HG02943 (cell line): ENCODE measurements at regions not wholly inside any gene's neighbourhood (a gene's known extent, or its start where the extent isn't known, plus 50 kb on each side); places are given as distances from the start of the nearest gene placed in this dataset.
"Not testable (repeated sequence)": the region's sequence is repeated elsewhere in the genome, so short reads cannot be mapped to it uniquely, and the experiment has no call there.

Experiments
- ATAC-seq: cut with Tn5 transposase; IDR thresholded peaks from one replicate; pipeline ENCODE4 v1.9.1; 2021; ENCODE audit warnings: mild to moderate bottlenecking, low read depth, moderate library complexity; ENCODE audit not compliant: unreplicated experiment

DNA sequence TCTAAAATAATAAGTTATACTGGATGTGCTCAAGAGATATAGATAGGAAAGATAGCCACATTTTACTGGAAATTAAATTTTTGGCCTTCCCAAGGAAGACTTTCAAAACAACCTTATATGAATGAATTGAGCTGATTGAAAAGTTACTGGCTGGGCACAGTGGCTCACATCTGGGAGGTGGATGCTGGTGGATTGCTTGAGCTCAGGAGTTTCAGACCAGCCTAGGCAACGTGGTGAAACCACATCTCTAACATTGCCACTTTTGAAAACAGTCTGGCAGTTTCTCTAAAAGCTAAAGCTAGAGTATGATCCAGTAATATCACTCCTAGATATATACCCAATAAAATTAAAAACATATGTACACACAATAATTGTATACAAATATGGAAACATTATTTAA lies 231.4 kb upstream of the POU1F1 start:
- no peak for ATAC-seq

DNA sequence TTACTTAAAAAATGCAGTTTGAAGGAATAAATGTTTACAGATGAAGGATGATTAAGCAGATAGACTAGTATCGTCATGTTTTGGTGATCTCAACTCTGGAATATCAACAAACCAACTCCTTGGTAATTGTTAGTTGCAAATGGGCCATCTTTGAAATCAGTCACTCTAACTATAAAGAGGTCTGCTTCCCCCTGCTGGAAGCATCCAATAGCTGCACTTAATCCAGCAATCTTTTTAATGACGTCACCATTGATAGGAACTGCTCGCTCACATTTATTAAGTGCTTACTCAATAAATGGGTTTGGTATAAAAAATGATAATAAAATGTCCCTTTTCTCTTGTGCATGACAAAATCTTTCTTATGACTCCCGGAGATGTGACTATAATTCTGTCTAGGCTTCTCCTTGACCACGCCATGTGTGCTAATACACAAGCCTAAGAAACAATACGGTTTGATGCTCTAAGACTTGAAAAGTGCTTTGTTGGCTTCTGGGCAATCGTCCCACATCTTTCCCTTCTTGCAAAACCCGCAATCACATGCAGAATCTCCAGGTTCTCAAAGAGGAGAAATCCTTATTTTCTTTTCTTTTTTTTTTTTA lies 227.6 kb upstream of the POU1F1 start:
- ATAC-seq = peak; percentile 77

GRCh38 chr3:87501076-87501475 lies 224.7 kb upstream of the POU1F1 start:
- no peak for ATAC-seq

DNA sequence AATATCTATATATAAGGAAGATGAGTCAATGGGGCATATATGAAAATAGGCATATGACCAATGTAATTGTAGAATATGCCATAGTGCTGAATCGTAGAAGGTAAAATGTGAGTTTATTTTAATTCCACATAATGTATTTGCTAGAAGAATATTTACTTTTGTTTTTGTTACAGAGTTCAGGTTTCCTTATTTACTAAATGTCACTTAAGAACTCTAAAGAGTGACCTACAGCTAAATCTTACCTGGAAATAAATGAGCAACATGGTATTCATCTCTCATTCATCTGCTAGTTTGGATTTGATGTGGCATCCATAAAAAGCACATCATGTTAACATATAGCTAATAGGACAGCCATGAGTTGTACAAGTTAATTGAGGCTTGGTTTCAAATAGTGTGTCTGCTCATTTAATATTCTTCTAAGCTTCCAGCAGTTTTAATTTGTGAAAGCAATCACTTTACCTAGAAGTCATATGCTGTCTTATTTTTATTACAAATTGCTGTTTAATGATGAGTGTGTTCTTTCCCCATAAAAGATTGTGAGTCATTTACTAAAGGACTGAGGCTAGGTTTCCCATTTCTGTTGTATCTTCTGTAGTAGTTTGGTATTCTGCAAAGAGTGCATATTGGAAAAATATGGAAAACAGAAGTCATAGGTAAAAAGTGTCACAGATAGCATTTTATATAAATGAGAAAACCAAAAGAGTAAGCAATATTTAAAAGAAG lies 222.1 kb upstream of the POU1F1 start:
- no peak for ATAC-seq

- ATAC-seq = no peak
Measured at GRCh38 chr3:87495938-87496337, 219.6 kb upstream of the POU1F1 start.

- no peak for ATAC-seq
Measured at GRCh38 chr3:87494264-87494663, 217.9 kb upstream of the POU1F1 start.

GRCh38 chr3:87491843-87492242 lies 215.5 kb upstream of the POU1F1 start:
- ATAC-seq = no peak

DNA sequence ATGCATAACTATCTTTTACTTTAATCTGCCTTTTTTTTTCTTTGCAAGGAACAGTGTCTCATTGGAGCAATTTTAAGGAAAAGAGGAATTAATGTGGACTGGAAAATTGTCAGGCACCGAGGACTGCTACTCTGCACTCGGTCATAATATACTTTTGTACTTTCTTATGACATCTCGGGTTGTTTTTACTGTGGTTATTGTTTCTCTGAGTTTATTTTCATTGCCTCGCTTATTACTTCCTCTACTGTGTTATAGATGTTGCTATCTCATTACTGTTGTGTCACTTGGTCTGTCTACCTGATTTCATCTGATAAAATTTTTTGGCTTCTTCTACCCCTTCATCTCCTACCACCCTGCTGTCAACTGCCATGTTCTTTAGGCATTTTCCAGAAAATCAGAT lies 213.5 kb upstream of the POU1F1 start:
- no peak for ATAC-seq

DNA sequence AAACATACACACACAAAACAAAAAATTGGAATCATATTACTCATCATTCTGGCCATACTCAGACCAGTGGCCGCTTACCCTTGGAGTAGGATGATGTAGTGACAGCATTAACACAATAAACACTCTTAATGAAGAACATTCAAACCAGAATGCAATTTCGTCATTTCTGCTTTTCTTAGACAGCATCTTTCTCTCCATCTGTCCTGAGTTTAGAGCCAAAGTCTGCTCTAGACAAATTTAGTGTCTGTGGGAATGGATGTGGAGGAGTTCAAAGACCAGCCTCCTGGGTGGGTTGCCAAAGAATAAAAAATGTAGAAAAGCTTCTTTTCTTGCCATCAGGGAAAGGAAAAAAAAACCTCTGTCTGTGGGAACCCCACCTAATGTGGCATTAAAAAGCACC lies 212.4 kb upstream of the POU1F1 start:
- ATAC-seq = no peak

GRCh38 chr3:87486635-87487034 lies 210.3 kb upstream of the POU1F1 start:
- not testable (repeated sequence) for ATAC-seq

GRCh38 chr3:87486115-87486514 lies 209.7 kb upstream of the POU1F1 start:
- ATAC-seq = no peak

DNA sequence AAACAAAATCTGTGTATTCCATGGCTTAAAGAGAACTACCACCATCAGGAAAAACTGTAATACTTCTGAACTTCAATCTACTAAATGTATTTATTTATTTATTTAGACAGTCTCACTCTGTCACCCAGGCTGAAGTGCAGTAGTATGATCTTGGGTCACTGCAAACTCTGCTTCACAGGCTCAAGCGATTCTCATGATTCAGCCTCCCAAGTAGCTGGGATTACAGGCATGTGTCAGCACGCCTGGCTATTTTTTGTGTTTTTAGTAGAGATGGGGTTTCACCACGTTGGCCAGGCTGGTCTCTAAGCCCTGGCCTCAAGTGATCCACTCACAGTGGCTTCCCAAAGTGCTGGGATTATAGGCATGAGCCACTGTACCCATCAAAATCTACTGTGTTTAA lies 202.3 kb upstream of the POU1F1 start:
- no peak for ATAC-seq

DNA sequence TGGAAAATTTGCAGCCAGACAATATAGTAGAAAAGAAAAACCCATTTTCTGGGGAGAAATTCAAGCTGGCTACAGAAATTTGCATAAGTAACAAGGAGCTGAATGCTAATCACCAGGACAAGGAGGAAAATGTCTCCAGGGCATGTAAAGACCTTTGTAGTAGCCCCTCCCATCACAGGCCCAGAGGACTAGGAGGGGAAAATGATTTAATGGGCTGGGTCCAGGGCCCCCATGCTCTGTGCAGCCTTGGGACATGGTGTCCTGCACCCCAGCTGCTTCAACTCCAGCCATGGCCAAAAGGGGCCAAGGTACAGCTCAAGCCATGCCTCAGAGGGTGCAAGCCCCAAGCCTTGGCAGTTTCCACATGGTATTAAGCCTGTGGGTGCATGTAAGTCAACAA lies 197.6 kb upstream of the POU1F1 start:
- no peak for ATAC-seq

DNA sequence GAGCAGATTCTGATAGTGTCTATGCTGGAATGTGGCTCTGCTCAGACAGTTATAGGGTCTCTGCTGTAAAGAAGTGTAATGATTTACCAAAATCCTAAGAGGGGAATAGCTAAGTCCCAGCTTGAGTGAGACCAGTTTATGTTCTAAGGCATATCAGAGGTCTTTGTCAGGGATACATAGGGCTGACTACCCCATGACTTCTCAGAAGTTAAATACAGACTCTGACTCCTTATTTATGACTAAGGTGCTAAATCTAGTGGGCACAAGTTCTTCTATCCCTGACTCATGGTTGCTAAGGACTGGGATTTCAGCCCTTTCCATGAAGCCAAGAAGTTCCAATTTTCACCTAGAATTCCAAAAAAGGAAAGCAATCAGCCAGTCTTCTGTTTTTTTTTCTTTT lies 192.6 kb upstream of the POU1F1 start:
- no peak for ATAC-seq

GRCh38 chr3:87468235-87468634 lies 191.9 kb upstream of the POU1F1 start:
- no peak for ATAC-seq

DNA sequence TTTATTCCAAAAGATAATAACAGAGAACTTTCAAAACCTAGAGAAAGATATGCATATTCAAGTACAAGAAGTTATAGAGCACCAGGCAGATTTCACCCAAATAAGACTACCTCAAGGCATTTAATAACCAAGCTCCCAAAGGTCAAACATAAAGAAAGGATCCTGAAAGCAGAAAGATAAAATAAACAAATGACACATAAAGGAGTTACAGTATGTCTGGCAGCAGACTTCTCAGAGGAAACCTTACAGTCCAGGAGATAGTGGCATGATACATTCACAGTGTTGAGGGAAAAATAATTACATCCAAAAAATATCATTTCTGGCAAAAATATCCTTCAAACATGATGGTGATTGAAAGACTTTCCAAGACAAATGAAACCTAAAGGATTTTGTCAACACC lies 185.8 kb upstream of the POU1F1 start:
- ATAC-seq = no peak

- no peak for ATAC-seq
Measured at GRCh38 chr3:87461443-87461842, 185.1 kb upstream of the POU1F1 start.

DNA sequence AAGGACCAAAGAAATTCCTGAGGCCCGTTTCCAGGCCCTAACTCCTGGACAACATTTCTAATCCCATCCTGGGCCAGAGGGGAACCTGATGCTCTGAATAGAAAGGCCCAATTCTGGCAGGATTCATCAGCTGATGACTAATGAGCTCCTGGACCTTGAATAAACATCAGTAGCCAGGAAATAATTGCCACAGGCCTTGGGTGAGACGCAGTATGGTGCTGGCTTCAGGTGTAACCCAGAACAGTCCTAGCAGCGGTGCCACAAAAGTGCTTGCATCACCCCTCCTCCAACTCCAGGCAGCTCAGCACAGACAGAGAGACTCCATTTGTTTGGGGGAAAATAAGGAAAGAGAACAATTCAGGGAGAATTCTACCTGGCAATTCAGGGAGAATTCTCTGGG lies 184.7 kb upstream of the POU1F1 start:
- no peak for ATAC-seq

DNA sequence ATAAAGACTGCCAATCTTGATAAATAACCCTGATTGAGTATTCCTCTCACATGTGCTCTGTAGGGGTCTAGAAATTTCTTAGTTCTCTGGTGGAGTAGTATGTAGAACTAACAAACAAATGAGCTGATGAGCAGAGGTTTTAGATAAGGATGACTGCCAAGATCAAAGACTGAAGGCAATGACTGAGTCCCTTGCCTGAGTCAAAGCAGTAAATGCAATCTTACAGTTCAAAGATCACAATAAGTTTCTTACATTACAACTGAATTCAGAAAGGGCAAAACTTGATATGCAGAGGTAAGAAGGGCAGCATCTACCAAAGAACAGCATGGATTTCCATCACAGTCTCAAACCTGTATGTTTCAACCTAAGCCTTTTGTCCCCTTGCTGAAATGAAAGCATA lies 172.2 kb upstream of the POU1F1 start:
- ATAC-seq = no peak

DNA sequence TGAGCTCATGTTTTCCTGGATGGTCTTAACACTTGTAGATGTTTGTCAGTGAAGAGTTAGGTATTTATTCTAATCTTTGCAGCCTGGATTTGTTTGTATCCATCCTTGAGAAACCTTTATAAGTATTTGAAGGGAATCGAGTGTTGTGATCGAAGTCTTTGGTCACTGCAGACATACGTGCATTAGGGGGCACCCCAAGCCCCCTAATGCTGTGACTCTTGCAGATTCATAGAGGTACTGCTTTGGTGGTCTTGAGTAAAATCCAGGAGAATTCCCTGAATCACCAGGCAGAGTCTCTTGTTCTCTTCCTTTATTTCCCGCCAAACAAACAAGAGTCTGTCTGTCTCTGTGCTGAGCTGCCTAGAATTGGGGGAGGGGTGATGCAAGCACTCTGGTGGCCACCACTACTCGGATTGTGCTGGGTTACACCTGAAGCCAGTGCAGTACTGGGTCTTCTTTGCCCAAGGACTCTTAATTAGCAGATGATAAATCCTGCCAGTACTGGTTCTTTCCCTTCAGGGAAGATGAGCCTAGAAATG lies 170.5 kb upstream of the POU1F1 start:
- ATAC-seq = no peak

DNA sequence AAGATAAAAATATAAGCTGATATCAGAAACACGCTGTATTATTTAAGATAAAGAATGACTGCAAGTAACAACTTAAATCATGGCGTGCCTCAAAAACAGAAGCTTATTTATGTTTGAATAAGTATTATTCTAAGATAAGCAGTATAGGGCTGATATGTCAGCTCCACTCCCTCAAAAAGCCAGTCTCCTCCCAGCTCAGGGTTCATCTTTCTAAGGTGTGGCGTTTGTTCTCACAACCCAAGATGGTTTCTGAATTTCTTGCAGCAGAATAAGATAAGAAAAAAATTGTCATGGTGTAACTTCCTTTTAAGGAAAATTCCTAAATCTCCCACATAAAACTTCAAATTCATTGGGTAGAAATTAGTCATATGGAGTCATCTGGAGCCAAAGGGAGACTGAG lies 166.1 kb upstream of the POU1F1 start:
- ATAC-seq = no peak

DNA sequence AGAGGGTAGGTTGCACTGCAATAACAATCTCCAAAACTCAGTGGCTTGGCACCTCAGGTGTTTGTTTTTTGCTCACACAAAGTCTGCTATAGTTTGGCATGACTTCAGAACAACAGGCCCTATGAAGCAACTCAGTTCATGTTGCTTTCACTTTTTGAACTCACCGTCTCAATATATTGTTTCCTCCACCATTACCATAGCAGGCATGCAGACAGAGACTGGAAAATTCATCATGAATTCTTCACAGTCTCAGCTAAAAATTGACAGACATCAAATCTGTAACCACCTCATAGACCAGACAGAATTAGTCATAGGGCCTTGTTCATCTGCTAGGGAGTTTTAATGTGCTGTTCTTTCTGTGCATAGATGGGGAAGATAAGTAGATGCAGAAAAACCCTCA lies 161.4 kb upstream of the POU1F1 start:
- no peak for ATAC-seq
